Adrenal gland (tissue), 9 donors: ENCODE measurements at regions not wholly inside any gene's neighbourhood (a gene's known extent, or its start where the extent isn't known, plus 50 kb on each side); places are given as distances from the start of the nearest gene placed in this dataset.

Experiments used
- DNase-seq, 7 donors: peaks; one replicate each; pipeline ENCODE4 v3.0.0-alpha.2; 2019 to 2020
- H3K27ac ChIP-seq, 5 donors: fragments of 200-600 bp; sonication (generic) in 4 of 5; 1 replicate in 3 of 5; 2 replicates in 2 of 5; pipeline versions ENCODE4 v1.5.1 to v1.8.0; 2016 to 2020; ENCODE audit warnings: mild to moderate bottlenecking in 1 of 5
- H3K27me3 ChIP-seq: fragments of 200-600 bp; 2 replicates; pipeline ENCODE4 v1.8.0; 2021
- H3K36me3 ChIP-seq, 2 donors: fragments of 200-600 bp; replicated peaks in 1 of 2; 1 replicate in 1 of 2; 2 replicates in 1 of 2; pipeline versions ENCODE4 v1.5.1 to v1.8.0; 2018 to 2022
- H3K4me1 ChIP-seq, 2 donors: fragments of 200-600 bp; replicated peaks in 1 of 2; 1 replicate in 1 of 2; 2 replicates in 1 of 2; pipeline versions ENCODE4 v1.5.1 to v1.8.0; 2018 to 2021
- H3K4me3 ChIP-seq, 4 donors: fragments of 200-600 bp; sonication (generic) in 3 of 4; one replicate each; pipeline ENCODE4 v1.5.1; 2016 to 2018
- H3K9me3 ChIP-seq, 3 donors: fragments of 200-600 bp; sonication (generic) in 1 of 3; replicated peaks in 1 of 3; 1 replicate in 2 of 3; 2 replicates in 1 of 3; pipeline versions ENCODE4 v1.5.1 to v1.8.0; 2016 to 2021
- CTCF ChIP-seq, 6 experiments: fragments of 450-650 bp in 4 of 6; fragments of 200-600 bp in 2 of 6; sonication (generic) in 1 of 6; IDR thresholded peaks; 1 replicate in 5 of 6; 2 replicates in 1 of 6; pipeline versions ENCODE4 v1.5.1 to v1.8.0; 2016 to 2021; ENCODE audit warnings: antibody characterized with exemption in 6 of 6, mild to moderate bottlenecking in 2 of 6, moderate library complexity in 1 of 6
- POLR2A ChIP-seq, 2 donors: fragments of 450-650 bp; IDR thresholded peaks; one replicate each; pipeline ENCODE4 v1.6.1; 2017; ENCODE audit warnings: antibody characterized with exemption in 2 of 2, mild to moderate bottlenecking in 2 of 2, moderate library complexity in 1 of 2
- WGBS, 4 donors: extraction: QIAGEN DNeasy Blood & Tissue Kit in 2 of 4; methylation state at CpG; one replicate each; pipeline versions ENCODE4 v1.1.5 to v1.1.7; 2013 to 2017; 5-methylcytosine and 5-hydroxymethylcytosine counted together
- intact Hi-C, 2 donors: fragments of 100-400 bp; cut with DNase I; formaldehyde crosslinking; loops; one replicate each; pipeline versions ENCODE4 v1.14.1 to v1.15.0; 2022 to 2023
- donor health status: healthy with polysubstance abuse.
- donor health status: Bipolar disorder and iron deficiency.
- donor health status: DM: yes; HTN: yes; CAD: no.
- donor health status: DM: no; HTN: no; CAD: no.
- donor health status: DM: no; HTN: no; CAD: no.

GRCh38 chr13:44260336-44260735 lies 113.3 kb upstream of the SERP2 start:
- intact Hi-C loops = no loop called here
- DNase-seq = no peak
- Histone ChIP-seq H3K27me3 (no peaks in the 10 kb centered on the region), H3K27ac (no peak overlapping the region), H3K9me3 (no peaks in the 10 kb centered on the region), H3K36me3 (no peaks in the 10 kb centered on the region), H3K4me1 (peaks cover 4 to 5% of the 10 kb centered on the region in 2 donors), H3K4me3 (no peak overlapping the region)
- no peak for TF ChIP-seq CTCF (IDR thresholded peaks at IDR 0.05)
- TF ChIP-seq POLR2A (IDR thresholded peaks at IDR 0.05) = no peak
- 93 to 99% (median 96%) methylated on average over 2 of the region's 2 CpGs for WGBS, 4 donors

GRCh38 chr13:44263751-44264620 lies 109.6 kb upstream of the SERP2 start:
- Histone ChIP-seq H3K4me3 (no peak overlapping the region), H3K36me3 (no peaks in the 10 kb centered on the region), H3K9me3 (no peaks in the 10 kb centered on the region), H3K27ac (no peak overlapping the region), H3K27me3 (no peaks in the 10 kb centered on the region), H3K4me1 (peaks cover 4 to 5% of the 10 kb centered on the region in 2 donors)
- intact Hi-C loops = no loop called here
- no peak for TF ChIP-seq POLR2A (IDR thresholded peaks at IDR 0.05)
- no peak for TF ChIP-seq CTCF (IDR thresholded peaks at IDR 0.05)
- WGBS, 4 donors = 77 to 87% (median 86%) methylated on average over 20 of the region's 20 CpGs
- no peak for DNase-seq

- Histone ChIP-seq H3K36me3 (no peaks in the 10 kb centered on the region), H3K27me3 (no peaks in the 10 kb centered on the region), H3K9me3 (no peaks in the 10 kb centered on the region), H3K4me3 (no peak overlapping the region), H3K4me1 (peaks cover 0 to 10% of the 10 kb centered on the region in 2 donors), H3K27ac (no peak overlapping the region)
- TF ChIP-seq CTCF (IDR thresholded peaks at IDR 0.05) (no peak), POLR2A (IDR thresholded peaks at IDR 0.05) (no peak)
- intact Hi-C loops = no loop called here
- 86 to 96% (median 94%) methylated on average over 3 of the region's 3 CpGs for WGBS, 4 donors
- DNase-seq = no peak
Observed at GRCh38 chr13:44266305-44266704, 107.3 kb upstream of the SERP2 start.

GRCh38 chr13:44266772-44267171 lies 106.9 kb upstream of the SERP2 start:
- no peak for DNase-seq
- no peak for TF ChIP-seq CTCF (IDR thresholded peaks at IDR 0.05)
- TF ChIP-seq POLR2A (IDR thresholded peaks at IDR 0.05) = no peak
- Histone ChIP-seq H3K4me1 (peaks cover 0 to 15% of the 10 kb centered on the region in 2 donors), H3K4me3 (no peak overlapping the region), H3K27me3 (no peaks in the 10 kb centered on the region), H3K27ac (no peak overlapping the region), H3K36me3 (no peaks in the 10 kb centered on the region), H3K9me3 (no peaks in the 10 kb centered on the region)
- intact Hi-C loops = no loop called here
- WGBS, 4 donors = 90 to 100% (median 91%) methylated on average over 1 of the region's 1 CpG
